Neural progenitor cell (in vitro differentiated cells): ENCODE measurements at regions not wholly inside any gene's neighbourhood (a gene's known extent, or its start where the extent isn't known, plus 50 kb on each side); places are given as distances from the start of the nearest gene placed in this dataset.

Source experiments
- DNase-seq: peaks from one replicate; pipeline ENCODE4 v3.0.0-alpha.2; 2016; ENCODE audit warnings: low spot score
- H2AFZ ChIP-seq: fragments of 200-600 bp; sonication (generic); replicated peaks from 2 replicates; pipeline ENCODE4 v1.6.1; 2016; ENCODE audit warnings: antibody characterized with exemption
- H3F3A ChIP-seq: fragments of 200-600 bp; sonication (generic); 2 replicates; pipeline ENCODE4 v1.6.1; 2016; ENCODE audit warnings: antibody characterized with exemption, low read depth
- H3K27ac ChIP-seq: fragments of 200-600 bp; sonication (generic); 2 replicates; pipeline ENCODE4 v1.5.1; 2016; ENCODE audit warnings: mild to moderate bottlenecking
- H3K27me3 ChIP-seq: fragments of 200-600 bp; sonication (generic); 2 replicates; pipeline ENCODE4 v1.6.1; 2016; ENCODE audit warnings: mild to moderate bottlenecking, moderate library complexity
- H3K36me3 ChIP-seq: fragments of 200-600 bp; sonication (generic); 2 replicates; pipeline ENCODE4 v1.5.1; 2016
- H3K4me1 ChIP-seq: fragments of 200-600 bp; sonication (generic); 2 replicates; pipeline ENCODE4 v1.6.1; 2016; ENCODE audit warnings: mixed run types
- H3K4me2 ChIP-seq: fragments of 200-600 bp; sonication (generic); 2 replicates; pipeline ENCODE4 v1.6.1; 2016
- H3K4me3 ChIP-seq: fragments of 200-600 bp; sonication (generic); 2 replicates; pipeline ENCODE4 v1.5.1; 2016
- H3K79me2 ChIP-seq: fragments of 200-600 bp; sonication (generic); 2 replicates; pipeline ENCODE4 v1.6.1; 2016; ENCODE audit warnings: low read depth
- H3K9ac ChIP-seq: fragments of 200-600 bp; sonication (generic); 2 replicates; pipeline ENCODE4 v1.6.1; 2016
- H3K9me3 ChIP-seq: fragments of 200-600 bp; sonication (generic); 2 replicates; pipeline ENCODE4 v1.5.1; 2016; ENCODE audit warnings: low read depth
- H4K20me1 ChIP-seq: fragments of 200-600 bp; sonication (generic); 2 replicates; pipeline ENCODE4 v1.6.1; 2016; ENCODE audit warnings: low read depth
- H3K27ac Mint-ChIP-seq: 3 replicates; pipeline ENCODE4 v1.8.0; 2021; ENCODE audit warnings: mixed read lengths
- H3K27me3 Mint-ChIP-seq: 2 replicates; pipeline ENCODE4 v1.8.0; 2022; ENCODE audit warnings: low read depth, mild to moderate bottlenecking, inconsistent platforms, moderate library complexity, mixed read lengths; ENCODE audit not compliant: insufficient read depth
- H3K36me3 Mint-ChIP-seq: 3 replicates; pipeline ENCODE4 v1.8.0; 2021; ENCODE audit warnings: mixed read lengths
- H3K4me1 Mint-ChIP-seq: 3 replicates; pipeline ENCODE4 v1.8.0; 2021; ENCODE audit warnings: mixed read lengths
- H3K4me3 Mint-ChIP-seq: 3 replicates; pipeline ENCODE4 v1.8.0; 2021; ENCODE audit warnings: mild to moderate bottlenecking, moderate library complexity, mixed read lengths
- H3K9me3 Mint-ChIP-seq: 3 replicates; pipeline ENCODE4 v1.8.0; 2020; ENCODE audit warnings: mixed read lengths
- CTCF ChIP-seq: fragments of 200-600 bp; sonication (generic); IDR thresholded peaks from 2 replicates; pipeline ENCODE4 v1.5.1; 2017; ENCODE audit warnings: antibody characterized with exemption, mild to moderate bottlenecking
- EZH2 ChIP-seq: fragments of 200-600 bp; sonication (generic); IDR thresholded peaks from 2 replicates; pipeline ENCODE4 v1.6.1; 2017; ENCODE audit warnings: antibody characterized with exemption, mild to moderate bottlenecking, moderate library complexity
- EZH2phosphoT487 ChIP-seq: fragments of 200-600 bp; sonication (generic); IDR thresholded peaks from 2 replicates; pipeline ENCODE4 v1.6.1; 2017; ENCODE audit warnings: antibody characterized with exemption

GRCh38 chr7:16028636-16029035, 342.2 kb upstream of the MEOX2 start:
- no peaks in the 10 kb centered on the region for H3K4me1 Mint-ChIP-seq
- H3K4me3 Mint-ChIP-seq = no peak overlapping the region
- Histone ChIP-seq H3K4me3 (no peak overlapping the region), H3K9ac (no peak overlapping the region), H3K27me3 (no peaks in the 10 kb centered on the region), H3F3A (no peaks in the 10 kb centered on the region), H3K4me2 (no peak overlapping the region), H4K20me1 (no peaks in the 10 kb centered on the region), H3K27ac (no peak overlapping the region), H3K4me1 (peaks cover 16% of the 10 kb centered on the region), H2AFZ (no peak overlapping the region), H3K9me3 (no peaks in the 10 kb centered on the region), H3K79me2 (no peaks in the 10 kb centered on the region), H3K36me3 (no peaks in the 10 kb centered on the region)
- no peaks in the 10 kb centered on the region for H3K9me3 Mint-ChIP-seq
- TF ChIP-seq EZH2phosphoT487 (no peak), EZH2 (no peak), CTCF (no peak)
- no peaks in the 10 kb centered on the region for H3K36me3 Mint-ChIP-seq
- H3K27ac Mint-ChIP-seq = no peak overlapping the region
- peaks cover 3% of the 10 kb centered on the region for H3K27me3 Mint-ChIP-seq
- no peak for DNase-seq

- Histone ChIP-seq H2AFZ (peak overlapping the region; percentile 7), H3K79me2 (no peaks in the 10 kb centered on the region), H3K9me3 (no peaks in the 10 kb centered on the region), H3K4me3 (no peak overlapping the region), H3K27me3 (no peaks in the 10 kb centered on the region), H3K4me1 (peaks cover 14% of the 10 kb centered on the region), H4K20me1 (no peaks in the 10 kb centered on the region), H3K4me2 (no peak overlapping the region), H3K27ac (no peak overlapping the region), H3K36me3 (no peaks in the 10 kb centered on the region), H3K9ac (no peak overlapping the region), H3F3A (no peaks in the 10 kb centered on the region)
- Mint-ChIP-seq H3K36me3 (no peaks in the 10 kb centered on the region), H3K27ac (no peak overlapping the region), H3K9me3 (no peaks in the 10 kb centered on the region), H3K4me1 (no peaks in the 10 kb centered on the region), H3K27me3 (peaks cover 3% of the 10 kb centered on the region), H3K4me3 (no peak overlapping the region)
- no peak for DNase-seq
- no peak for TF ChIP-seq EZH2phosphoT487
- no peak for TF ChIP-seq EZH2
- no peak for TF ChIP-seq CTCF
Observed at GRCh38 chr7:16028103-16028502, 341.6 kb upstream of the MEOX2 start.

GRCh38 chr7:16027396-16027795, 340.9 kb upstream of the MEOX2 start:
- Histone ChIP-seq H2AFZ (peak overlapping the region; percentile 7), H3K4me3 (no peak overlapping the region), H3K79me2 (no peaks in the 10 kb centered on the region), H4K20me1 (no peaks in the 10 kb centered on the region), H3F3A (no peaks in the 10 kb centered on the region), H3K4me1 (peaks cover 9% of the 10 kb centered on the region), H3K27me3 (no peaks in the 10 kb centered on the region), H3K27ac (no peak overlapping the region), H3K36me3 (no peaks in the 10 kb centered on the region), H3K4me2 (no peak overlapping the region), H3K9ac (no peak overlapping the region), H3K9me3 (no peaks in the 10 kb centered on the region)
- DNase-seq = no peak
- no peaks in the 10 kb centered on the region for H3K9me3 Mint-ChIP-seq
- no peak overlapping the region for H3K27ac Mint-ChIP-seq
- peaks cover 3% of the 10 kb centered on the region for H3K27me3 Mint-ChIP-seq
- no peak overlapping the region for H3K4me3 Mint-ChIP-seq
- H3K4me1 Mint-ChIP-seq = no peaks in the 10 kb centered on the region
- H3K36me3 Mint-ChIP-seq = no peaks in the 10 kb centered on the region
- TF ChIP-seq EZH2 (no peak), EZH2phosphoT487 (no peak), CTCF (no peak)
